Epithelial cell of proximal tubule (primary cell): ENCODE measurements at regions not wholly inside any gene's neighbourhood (a gene's known extent, or its start where the extent isn't known, plus 50 kb on each side); places are given as distances from the start of the nearest gene placed in this dataset.
"Not testable (repeated sequence)": the region's sequence is repeated elsewhere in the genome, so short reads cannot be mapped to it uniquely, and the experiment has no call there.

Experiments used
- DNase-seq: peaks from one replicate; pipeline ENCODE4 v3.0.0-alpha.2; 2011; ENCODE audit warnings: low read depth
- H3K4me3 ChIP-seq: 2 replicates; pipeline ENCODE4 v1.5.1; 2011; ENCODE audit warnings: low read depth, mild to moderate bottlenecking, low read length
- CTCF ChIP-seq: conservative IDR thresholded peaks from 2 replicates; pipeline ENCODE4 v1.5.1; 2012; ENCODE audit warnings: low read depth, mild to moderate bottlenecking, low read length

- DNase-seq = no peak
- no peak for TF ChIP-seq CTCF
- no peak overlapping the region for H3K4me3 ChIP-seq
These were observed 125.3 kb upstream of the SGCE start for GRCh38 chr7:94781236-94781635.

- no peak for DNase-seq
- no peak overlapping the region for H3K4me3 ChIP-seq
- TF ChIP-seq CTCF = no peak
These were observed 124.6 kb upstream of the PPP1R9A start for GRCh38 chr7:94782777-94783176.

GRCh38 chr7:94787285-94787684 is 120.1 kb upstream of the PPP1R9A start:
- TF ChIP-seq CTCF = no peak
- no peak for DNase-seq
- H3K4me3 ChIP-seq = no peak overlapping the region

GRCh38 chr7:94788378-94788777 is 119.0 kb upstream of the PPP1R9A start:
- not testable (repeated sequence) for H3K4me3 ChIP-seq, DNase-seq

GRCh38 chr7:94792241-94792640 is 115.2 kb upstream of the PPP1R9A start:
- TF ChIP-seq CTCF = no peak
- H3K4me3 ChIP-seq = no peak overlapping the region
- DNase-seq = no peak

- not testable (repeated sequence) for DNase-seq, H3K4me3 ChIP-seq
These were observed 110.0 kb upstream of the PPP1R9A start for GRCh38 chr7:94797404-94797803.

- no peak for TF ChIP-seq CTCF
- DNase-seq = no peak
- no peak overlapping the region for H3K4me3 ChIP-seq
These were observed 103.6 kb upstream of the PPP1R9A start for GRCh38 chr7:94803821-94804220.

- DNase-seq, H3K4me3 ChIP-seq: not testable (repeated sequence)
These were observed 98.7 kb upstream of the PPP1R9A start for GRCh38 chr7:94808673-94809072.

GRCh38 chr7:94810496-94810895 is 96.9 kb upstream of the PPP1R9A start:
- no peak for DNase-seq
- H3K4me3 ChIP-seq = no peak overlapping the region
- TF ChIP-seq CTCF = no peak
